Tibial artery (tissue), 4 donors: ENCODE measurements at regions not wholly inside any gene's neighbourhood (a gene's known extent, or its start where the extent isn't known, plus 50 kb on each side); places are given as distances from the start of the nearest gene placed in this dataset.

ENCODE experiments used
- DNase-seq, 2 donors: peaks; one replicate each; pipeline ENCODE4 v3.0.0-alpha.2; 2019
- H3K27ac ChIP-seq, 2 donors: fragments of 200-600 bp; sonication (generic) in 1 of 2; 1 replicate in 1 of 2; 2 replicates in 1 of 2; pipeline ENCODE4 v1.5.1; 2018 to 2019; ENCODE audit warnings: mild to moderate bottlenecking in 1 of 2
- H3K27me3 ChIP-seq, 2 donors: fragments of 200-600 bp; sonication (generic) in 1 of 2; one replicate each; pipeline versions ENCODE4 v1.5.1 to v1.6.0; 2016 to 2019
- H3K36me3 ChIP-seq, 3 donors: fragments of 200-600 bp; sonication (generic) in 2 of 3; one replicate each; pipeline ENCODE4 v1.5.1; 2016 to 2019; ENCODE audit warnings: mild to moderate bottlenecking in 2 of 3
- H3K4me1 ChIP-seq, 4 donors: fragments of 200-600 bp; sonication (generic) in 2 of 4; 1 replicate in 3 of 4; 2 replicates in 1 of 4; pipeline ENCODE4 v1.5.1; 2016 to 2019
- H3K4me3 ChIP-seq, 2 donors: fragments of 200-600 bp; sonication (generic) in 1 of 2; 1 replicate in 1 of 2; 2 replicates in 1 of 2; pipeline ENCODE4 v1.5.1; 2018 to 2019; ENCODE audit warnings: mild to moderate bottlenecking in 2 of 2
- H3K9me3 ChIP-seq, 3 donors: fragments of 200-600 bp; sonication (generic) in 1 of 3; one replicate each; pipeline ENCODE4 v1.5.1; 2016 to 2019
- intact Hi-C: fragments of 100-400 bp; cut with DNase I; formaldehyde crosslinking; loops from one replicate; pipeline ENCODE4 v1.15.0; 2023; ENCODE audit warnings: low total_unique reads
- TF ChIP-seq, protein P1 (sequence below), 2 experiments: fragments of 200-600 bp in 1 of 2; fragments of 450-650 bp in 1 of 2; IDR thresholded peaks; one replicate each; pipeline ENCODE4 v1.5.1; 2017 to 2019; ENCODE audit warnings: antibody characterized with exemption in 2 of 2, mild to moderate bottlenecking in 1 of 2, moderate library complexity in 1 of 2

DNA sequence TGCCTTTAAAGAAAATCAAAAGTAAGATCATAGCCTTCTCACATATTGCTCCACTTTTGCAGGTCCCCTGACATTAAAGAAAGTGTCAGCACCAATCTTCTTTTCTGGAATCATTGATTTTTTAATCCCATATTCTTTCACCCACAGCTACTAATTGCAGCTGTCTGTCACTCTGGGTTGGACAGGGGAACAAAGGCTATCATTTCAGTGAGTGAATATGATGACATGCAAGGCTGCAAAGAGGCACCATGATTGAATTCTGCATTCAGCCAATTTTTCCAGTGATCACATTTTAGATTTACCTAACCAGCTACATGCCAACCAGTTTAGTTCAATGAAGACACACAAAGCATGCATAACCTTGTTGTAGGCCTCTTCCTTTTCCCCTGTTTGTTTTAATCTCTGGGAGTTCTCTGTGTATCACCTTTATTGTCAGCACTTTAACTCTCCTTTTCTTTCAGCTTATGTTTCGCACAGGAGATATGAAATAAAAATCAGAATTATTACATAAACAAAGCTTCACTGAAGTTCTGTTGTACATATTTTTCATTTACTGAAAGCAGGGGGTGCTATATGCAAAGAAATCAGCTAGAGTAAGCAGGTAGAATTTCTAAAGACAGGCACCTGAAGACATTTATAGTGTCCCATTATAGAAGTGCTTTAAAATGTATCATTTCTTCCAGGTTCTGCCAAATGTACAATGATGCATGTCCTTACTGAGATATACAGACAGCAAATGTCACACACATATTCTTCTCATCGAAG lies 584.8 kb downstream of the PLA2G4A start:
- Histone ChIP-seq H3K36me3 (no peaks in the 10 kb centered on the region), H3K9me3 (no peaks in the 10 kb centered on the region), H3K27ac (no peak overlapping the region), H3K4me1 (no peaks in the 10 kb centered on the region), H3K4me3 (no peak overlapping the region), H3K27me3 (no peaks in the 10 kb centered on the region)
- DNase-seq: no peak
- TF ChIP-seq, protein P1, sequence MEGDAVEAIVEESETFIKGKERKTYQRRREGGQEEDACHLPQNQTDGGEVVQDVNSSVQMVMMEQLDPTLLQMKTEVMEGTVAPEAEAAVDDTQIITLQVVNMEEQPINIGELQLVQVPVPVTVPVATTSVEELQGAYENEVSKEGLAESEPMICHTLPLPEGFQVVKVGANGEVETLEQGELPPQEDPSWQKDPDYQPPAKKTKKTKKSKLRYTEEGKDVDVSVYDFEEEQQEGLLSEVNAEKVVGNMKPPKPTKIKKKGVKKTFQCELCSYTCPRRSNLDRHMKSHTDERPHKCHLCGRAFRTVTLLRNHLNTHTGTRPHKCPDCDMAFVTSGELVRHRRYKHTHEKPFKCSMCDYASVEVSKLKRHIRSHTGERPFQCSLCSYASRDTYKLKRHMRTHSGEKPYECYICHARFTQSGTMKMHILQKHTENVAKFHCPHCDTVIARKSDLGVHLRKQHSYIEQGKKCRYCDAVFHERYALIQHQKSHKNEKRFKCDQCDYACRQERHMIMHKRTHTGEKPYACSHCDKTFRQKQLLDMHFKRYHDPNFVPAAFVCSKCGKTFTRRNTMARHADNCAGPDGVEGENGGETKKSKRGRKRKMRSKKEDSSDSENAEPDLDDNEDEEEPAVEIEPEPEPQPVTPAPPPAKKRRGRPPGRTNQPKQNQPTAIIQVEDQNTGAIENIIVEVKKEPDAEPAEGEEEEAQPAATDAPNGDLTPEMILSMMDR (IDR thresholded peaks at IDR 0.05): no peak
- intact Hi-C loops: no loop called here

DNA sequence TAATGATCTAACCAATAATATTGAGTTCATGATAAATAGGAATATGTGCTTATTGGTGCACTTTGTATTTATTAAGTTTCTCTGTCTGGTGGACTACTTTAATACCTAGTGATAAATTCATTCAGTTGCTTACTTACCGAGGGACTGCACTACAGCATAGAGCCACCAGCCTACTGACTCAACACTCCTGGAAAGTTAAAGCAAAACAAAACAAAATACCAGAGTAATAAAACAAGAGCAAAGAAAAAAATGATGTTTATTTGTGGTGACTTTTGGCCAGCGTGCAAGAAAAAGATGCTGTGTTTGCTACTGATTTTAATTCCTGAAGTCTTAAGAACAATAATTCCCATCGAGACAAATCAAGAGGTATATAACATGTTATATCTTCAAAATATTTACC lies 586.3 kb downstream of the PLA2G4A start:
- H3K36me3 ChIP-seq: no peaks in the 10 kb centered on the region
- H3K27ac ChIP-seq: no peak overlapping the region
- no peak for DNase-seq
- TF ChIP-seq, protein P1 (IDR thresholded peaks at IDR 0.05): no peak
- intact Hi-C loops: no loop called here
- no peaks in the 10 kb centered on the region for H3K9me3 ChIP-seq
- no peaks in the 10 kb centered on the region for H3K4me1 ChIP-seq
- no peak overlapping the region for H3K4me3 ChIP-seq
- no peaks in the 10 kb centered on the region for H3K27me3 ChIP-seq

DNA sequence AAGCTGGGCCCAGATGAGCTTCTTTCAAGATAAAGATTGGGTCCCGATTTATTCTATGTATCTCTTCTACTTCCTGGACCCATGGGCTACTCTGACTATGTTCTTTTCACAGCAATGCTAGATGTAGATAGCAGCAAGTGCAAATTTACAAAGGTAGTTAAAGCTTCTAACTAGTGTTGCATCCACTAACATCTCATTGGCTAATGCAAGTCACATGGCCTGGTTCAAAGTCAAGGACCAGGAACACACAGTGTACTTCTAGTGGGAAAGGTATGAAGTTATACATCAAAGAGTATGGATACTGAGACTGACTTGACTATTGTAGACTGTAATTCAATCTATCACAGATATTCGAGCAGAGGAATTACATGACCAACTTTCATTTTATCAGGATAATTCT lies 588.8 kb downstream of the PLA2G4A start:
- intact Hi-C loops: no loop called here
- DNase-seq: no peak
- Histone ChIP-seq H3K4me1 (no peaks in the 10 kb centered on the region), H3K36me3 (no peaks in the 10 kb centered on the region), H3K27me3 (no peaks in the 10 kb centered on the region), H3K4me3 (no peak overlapping the region), H3K9me3 (no peaks in the 10 kb centered on the region), H3K27ac (no peak overlapping the region)
- TF ChIP-seq, protein P1 (IDR thresholded peaks at IDR 0.05): no peak

DNA sequence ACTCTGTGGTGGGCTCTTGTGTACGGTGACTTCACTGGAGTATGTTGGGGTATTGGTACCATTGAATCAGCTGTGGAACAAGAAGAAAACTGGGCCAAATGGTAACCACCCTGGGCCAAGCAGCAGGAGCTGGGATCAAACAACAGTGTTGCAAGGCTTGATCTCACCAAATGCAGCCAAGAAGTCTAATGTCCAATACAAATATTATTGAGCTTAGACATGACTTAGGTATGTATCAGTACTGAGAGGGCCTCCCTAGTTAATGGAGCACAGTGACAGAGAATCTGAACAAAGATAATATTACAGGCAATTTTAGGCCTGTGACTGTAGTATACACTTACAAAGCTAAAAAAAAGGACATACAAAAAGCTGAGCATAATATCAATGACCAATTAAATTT lies 604.8 kb downstream of the PLA2G4A start:
- Histone ChIP-seq H3K4me1 (no peaks in the 10 kb centered on the region), H3K9me3 (no peaks in the 10 kb centered on the region), H3K27ac (no peak overlapping the region), H3K27me3 (no peaks in the 10 kb centered on the region), H3K4me3 (no peak overlapping the region), H3K36me3 (no peaks in the 10 kb centered on the region)
- TF ChIP-seq, protein P1 (IDR thresholded peaks at IDR 0.05): no peak
- intact Hi-C loops: no loop called here
- DNase-seq: no peak

DNA sequence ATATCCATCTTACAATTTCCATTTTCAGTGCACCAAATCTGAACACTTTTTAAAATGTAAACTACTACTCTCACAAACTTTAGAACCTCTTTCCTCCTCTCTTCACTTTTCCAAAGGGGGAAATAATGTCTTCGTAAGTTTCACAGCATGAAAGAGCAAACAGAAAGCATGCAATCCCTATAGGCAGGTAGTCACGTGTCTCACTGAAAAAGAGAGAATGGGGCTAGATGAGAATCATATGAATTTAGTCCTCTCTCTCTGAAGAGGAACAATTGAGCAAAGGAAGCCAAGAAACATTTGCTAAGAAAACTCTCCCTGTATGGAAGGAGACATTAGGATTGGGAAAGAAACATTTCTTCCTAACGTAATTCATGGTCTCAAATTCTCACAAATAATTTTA lies 613.9 kb downstream of the PLA2G4A start:
- Histone ChIP-seq H3K27me3 (no peaks in the 10 kb centered on the region), H3K36me3 (no peaks in the 10 kb centered on the region), H3K27ac (no peak overlapping the region), H3K9me3 (no peaks in the 10 kb centered on the region), H3K4me3 (no peak overlapping the region), H3K4me1 (no peaks in the 10 kb centered on the region)
- TF ChIP-seq, protein P1 (IDR thresholded peaks at IDR 0.05): no peak
- intact Hi-C loops: no loop called here
- DNase-seq: no peak

DNA sequence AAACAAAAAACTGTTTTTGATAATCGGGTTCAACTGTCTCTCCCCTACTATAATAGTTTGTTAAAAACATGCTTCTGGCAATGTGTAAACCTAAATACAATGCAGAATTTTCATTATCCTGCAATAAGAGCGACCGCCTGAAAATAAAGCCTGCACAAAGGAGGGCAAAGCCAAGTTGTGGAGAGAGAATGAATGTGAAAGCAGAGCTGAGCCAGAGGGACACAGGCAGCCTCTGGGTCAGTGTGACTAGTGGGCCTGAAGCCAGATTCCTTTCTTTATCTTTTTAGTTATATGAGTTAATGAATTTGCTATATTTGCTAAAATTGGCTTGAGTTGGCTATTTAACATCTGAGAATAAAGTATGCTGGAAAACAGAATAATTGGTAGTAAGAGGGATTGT lies 615.2 kb downstream of the PLA2G4A start:
- Histone ChIP-seq H3K4me3 (no peak overlapping the region), H3K9me3 (no peaks in the 10 kb centered on the region), H3K27ac (no peak overlapping the region), H3K36me3 (no peaks in the 10 kb centered on the region), H3K27me3 (no peaks in the 10 kb centered on the region), H3K4me1 (no peaks in the 10 kb centered on the region)
- TF ChIP-seq, protein P1 (IDR thresholded peaks at IDR 0.05): no peak
- no peak for DNase-seq
- intact Hi-C loops: no loop called here
